ENCODE measurements at regions not wholly inside any gene's neighbourhood (a gene's known extent, or its start where the extent isn't known, plus 50 kb on each side); places are given as distances from the start of the nearest gene placed in this dataset.

- no peak for TF ChIP-seq ATF2 (IDR thresholded peaks at IDR 0.05; ENCODE audit: low read length)
Observed at GRCh38 chr7:144941127-144941526, 105.3 kb upstream of the TPK1 start (continued).

- no peaks in the 10 kb centered on the region for H3K4me1 ChIP-seq (ENCODE audit: control insufficient read depth, insufficient read depth, low read length)
- no peak overlapping the region for H3K27ac ChIP-seq (ENCODE audit: control insufficient read depth, insufficient read depth)
- CTCF ChIA-PET = no interaction called here
- no peak for ATAC-seq
- H3K79me2 ChIP-seq (ENCODE audit: control insufficient read depth, insufficient read depth, low read length) = no peaks in the 10 kb centered on the region
- POLR2A ChIA-PET = no interaction called here
- no peak overlapping the region for H3K9ac ChIP-seq (ENCODE audit: control insufficient read depth, insufficient read depth, low read length)
- no peaks in the 10 kb centered on the region for H3K36me3 ChIP-seq (ENCODE audit: control insufficient read depth in 2 of 2, insufficient read depth in 2 of 2, low read length in 1 of 2)
- no peak overlapping the region for H2AFZ ChIP-seq (ENCODE audit: control insufficient read depth, low read depth, low read length)
- BruUV-seq (replicated peaks) = no TSS peak
- SMC1A ChIA-PET (ENCODE audit: uncharacterized antibody, unreplicated experiment) = no interaction called here
- no peak for FAIRE-seq
- no peak for DNase-seq (ENCODE audit: low read depth, low spot score)
- in situ Hi-C loops (cut with MboI) (no loop called here), intact Hi-C loops (cut with micrococcal nuclease; ENCODE audit: unreplicated experiment) (no loop called here)
- no peaks in the 10 kb centered on the region for H3K9me3 ChIP-seq (replicated peaks; ENCODE audit: control insufficient read depth, insufficient read depth, low read length)
- RAD21 ChIA-PET (ENCODE audit: unreplicated experiment) = no interaction called here
- H3K4me2 ChIP-seq (ENCODE audit: control insufficient read depth, insufficient read depth) = no peak overlapping the region
- H3K27me3 ChIP-seq (replicated peaks in 1 of 2; ENCODE audit: control insufficient read depth in 2 of 2, insufficient read depth in 2 of 2, low read length in 1 of 2) = no peaks in the 10 kb centered on the region
- no peaks in the 10 kb centered on the region for H4K20me1 ChIP-seq (ENCODE audit: control insufficient read depth, insufficient read depth)
- H3K4me3 ChIP-seq = no peak overlapping the region
- WGBS (ENCODE audit: insufficient coverage, insufficient replicate concordance, low lambda C conversion rate, missing lambda C conversion rate) = 44% methylated on average over 1 of the region's 2 CpGs
- TF ChIP-seq SIN3A (IDR thresholded peaks at IDR 0.05; ENCODE audit: low read depth, low read length) (no peak), TCF3 (IDR thresholded peaks at IDR 0.05; ENCODE audit: borderline replicate concordance, insufficient read depth, low read depth, low read length) (no peak), PBX3 (IDR thresholded peaks at IDR 0.05; ENCODE audit: insufficient replicate concordance, low read depth, low read length) (no peak)
Observed at GRCh38 chr7:144937199-144937598, 101.3 kb upstream of the TPK1 start.
